ENCODE measurements at regions not wholly inside any gene's neighbourhood (a gene's known extent, or its start where the extent isn't known, plus 50 kb on each side); places are given as distances from the start of the nearest gene placed in this dataset.

GRCh38 chr13:33636955-33637670 is 180.8 kb upstream of the RFC3 start:
- CTCF ChIA-PET, result interaction anchor here (1.2 kb wide), 1 partner anchor 30 kb away, joined by 3 read pairs; no protein-coding TSS in a partner anchor
- 81% methylated on average over 3 of the region's 3 CpGs for WGBS (ENCODE audit: missing lambda C conversion rate)
- no peak for FAIRE-seq
- no peak for TF ChIP-seq HDAC2 (IDR thresholded peaks at IDR 0.05)
- no peak for TF ChIP-seq E2F6 (IDR thresholded peaks at IDR 0.05; ENCODE audit: borderline replicate concordance, low read depth)
- no peak for TF ChIP-seq BHLHE40 (IDR thresholded peaks at IDR 0.05; ENCODE audit: low read depth, low read length)
- TF ChIP-seq PBX3 (IDR thresholded peaks at IDR 0.05), result no peak
- TF ChIP-seq CHD2 (IDR thresholded peaks at IDR 0.05; ENCODE audit: low read length, partially characterized antibody), result no peak
- no peak for TF ChIP-seq HEYL (CRISPR knock-in tag; IDR thresholded peaks at IDR 0.05)
- no peak overlapping the region for H3K4me2 ChIP-seq
- peaks cover 59% of the 10 kb centered on the region for H3K4me1 ChIP-seq
- no peaks in the 10 kb centered on the region for H3K9me3 ChIP-seq
- H3K4me3 ChIP-seq, result no peak overlapping the region
- DNase-seq (ENCODE audit: low read depth in 1 of 2, low spot score in 1 of 2), result no peak
- ATAC-seq, result no peak
- POLR2A ChIA-PET, result no interaction called here
- H3K27ac ChIP-seq, result 0 out of 6 replicates have a peak overlapping the region, but pooled peaks of 1 of the 2 experiments have one; percentile 34

DNA sequence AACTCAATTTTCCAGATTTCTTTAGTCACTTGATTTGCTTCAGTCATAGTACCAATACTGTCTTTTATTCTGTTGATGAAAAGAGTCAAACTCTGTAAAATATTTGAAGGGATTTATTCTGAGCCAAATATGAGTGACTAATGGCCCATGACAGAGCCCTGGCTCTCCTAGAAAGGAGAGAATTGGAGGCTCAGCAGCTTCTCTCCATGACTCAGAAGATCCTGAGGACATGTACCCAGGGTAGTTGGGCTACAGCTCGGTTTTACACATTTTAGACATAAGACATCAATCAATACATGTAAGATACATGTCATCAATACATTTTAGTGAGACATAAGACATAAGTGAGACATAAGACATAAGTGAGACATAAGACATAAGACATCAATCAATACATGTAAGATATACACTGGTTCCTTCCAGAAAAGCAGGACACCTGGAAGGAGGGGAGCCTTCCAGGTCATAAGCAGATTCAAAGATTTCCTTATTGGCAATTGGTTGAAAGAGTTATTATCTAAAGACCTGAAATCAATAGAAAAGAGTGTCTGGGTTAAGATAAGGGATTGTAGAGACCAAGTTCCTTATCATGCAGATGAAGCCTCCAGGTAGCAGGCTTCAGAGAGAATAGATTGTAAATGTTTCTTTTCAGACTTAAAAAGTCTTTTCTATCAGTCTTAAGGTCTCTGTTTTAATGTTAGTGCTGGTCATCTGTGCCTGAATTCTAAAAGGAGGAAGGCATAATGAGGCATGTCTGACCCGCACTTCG is 179.8 kb upstream of the RFC3 start:
- CTCF ChIA-PET, result no interaction called here
- no peak for FAIRE-seq
- H3K4me1 ChIP-seq, result peaks cover 67% of the 10 kb centered on the region

DNA sequence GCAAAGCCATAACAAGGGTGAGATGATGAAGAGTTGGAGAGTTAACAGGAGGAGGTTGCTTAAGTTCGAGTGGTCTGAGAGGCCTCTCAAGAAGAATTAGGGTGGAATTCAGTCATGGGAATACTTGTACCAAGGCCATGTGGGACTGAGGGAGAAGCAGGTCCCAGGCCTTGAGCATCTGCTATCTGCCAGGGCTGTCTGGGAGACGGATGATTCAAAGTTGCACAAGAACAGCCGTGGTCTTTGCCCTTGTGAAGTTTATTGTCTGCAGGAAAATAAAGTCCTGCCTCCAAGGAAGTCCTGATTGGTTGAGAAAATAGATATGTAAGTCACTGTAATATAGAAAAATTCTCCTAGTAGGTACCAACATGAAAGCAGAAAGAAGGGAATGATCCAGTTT is 178.8 kb upstream of the RFC3 start:
- ChIA-PET CTCF (no interaction called here), POLR2A (no interaction called here)
- no peak for TF ChIP-seq SMC3 (IDR thresholded peaks at IDR 0.05)
- no peak for TF ChIP-seq FOSL2 (IDR thresholded peaks at IDR 0.05)
- no peak for TF ChIP-seq FOSL2 (CRISPR knock-in tag; IDR thresholded peaks at IDR 0.05)
- TF ChIP-seq PBX3 (IDR thresholded peaks at IDR 0.05), result no peak
- no peak for TF ChIP-seq RARB (CRISPR knock-in tag; IDR thresholded peaks at IDR 0.05)
- TF ChIP-seq MAFK (IDR thresholded peaks at IDR 0.05; ENCODE audit: partially characterized antibody), result no peak
- TF ChIP-seq HES2 (IDR thresholded peaks at IDR 0.05), result no peak
- no peak for TF ChIP-seq NPAS2 (CRISPR knock-in tag; IDR thresholded peaks at IDR 0.05; ENCODE audit: borderline replicate concordance)
- TF ChIP-seq ZSCAN20 (CRISPR knock-in tag; IDR thresholded peaks at IDR 0.05), result no peak
- TF ChIP-seq NFE2L2 (conservative IDR thresholded peaks at IDR 0.05; ENCODE audit: low read length), result no peak
- H3K4me1 ChIP-seq, result peaks cover 70% of the 10 kb centered on the region
- peak in 1 of 2 experiments; percentile 44 for DNase-seq (ENCODE audit: low read depth in 1 of 2, low spot score in 1 of 2)
- 31% methylated on average over 3 of the region's 3 CpGs for whole genome bisulfite sequencing (ENCODE audit: missing lambda C conversion rate)
- no peak for FAIRE-seq
- peak overlapping the region; percentile 82 to 89; a peak in 5 of 6 replicates for H3K27ac ChIP-seq
- peak overlapping the region; percentile 32; the same call in 2 of the 3 replicates for H3K4me2 ChIP-seq
- no peak overlapping the region for H3K4me3 ChIP-seq
- no peaks in the 10 kb centered on the region for H3K9me3 ChIP-seq
- no peak for ATAC-seq

More for the DNA sequence above, 179.8 kb upstream of the RFC3 start:
- TF ChIP-seq TFCP2L1 (CRISPR knock-in tag; IDR thresholded peaks at IDR 0.05) (no peak), KDM5A (IDR thresholded peaks at IDR 0.05) (no peak), BHLHE40 (IDR thresholded peaks at IDR 0.05; ENCODE audit: low read depth, low read length) (no peak), EP300 (IDR thresholded peaks at IDR 0.05) (no peak), TP53 (CRISPR knock-in tag; IDR thresholded peaks at IDR 0.05) (no peak), RFX5 (IDR thresholded peaks at IDR 0.05) (no peak), HOXA7 (CRISPR knock-in tag; IDR thresholded peaks at IDR 0.05) (no peak), ZFP36 (IDR thresholded peaks at IDR 0.05; ENCODE audit: borderline replicate concordance, partially characterized antibody) (no peak), ZSCAN20 (CRISPR knock-in tag; IDR thresholded peaks at IDR 0.05) (no peak), HEYL (CRISPR knock-in tag; IDR thresholded peaks at IDR 0.05) (no peak), MAX (IDR thresholded peaks at IDR 0.05) (no peak), MAFK (IDR thresholded peaks at IDR 0.05; ENCODE audit: partially characterized antibody) (no peak), EHMT2 (IDR thresholded peaks at IDR 0.05; ENCODE audit: low read depth) (no peak), POLR2AphosphoS2 (conservative IDR thresholded peaks at IDR 0.05; ENCODE audit: low read length) (no peak), HOXB13 (CRISPR knock-in tag; IDR thresholded peaks at IDR 0.05; ENCODE audit: low read depth) (no peak), KDM1A (IDR thresholded peaks at IDR 0.05; ENCODE audit: low read depth) (no peak), EHF (CRISPR knock-in tag; IDR thresholded peaks at IDR 0.05) (no peak)
- TF ChIP-seq, protein P1, sequence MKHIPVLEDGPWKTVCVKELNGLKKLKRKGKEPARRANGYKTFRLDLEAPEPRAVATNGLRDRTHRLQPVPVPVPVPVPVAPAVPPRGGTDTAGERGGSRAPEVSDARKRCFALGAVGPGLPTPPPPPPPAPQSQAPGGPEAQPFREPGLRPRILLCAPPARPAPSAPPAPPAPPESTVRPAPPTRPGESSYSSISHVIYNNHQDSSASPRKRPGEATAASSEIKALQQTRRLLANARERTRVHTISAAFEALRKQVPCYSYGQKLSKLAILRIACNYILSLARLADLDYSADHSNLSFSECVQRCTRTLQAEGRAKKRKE (CRISPR knock-in tag; IDR thresholded peaks at IDR 0.05; ENCODE audit: low read depth), result no peak
- Histone ChIP-seq H3K4me3 (no peak overlapping the region), H3K9me3 (no peaks in the 10 kb centered on the region), H3K27ac (peak overlapping the region; percentile 5 to 15; a peak in 1 of 6 replicates), H3K4me2 (no peak overlapping the region)
- DNase-seq (ENCODE audit: low read depth in 1 of 2, low spot score in 1 of 2), result no peak
- ATAC-seq, result no peak
- POLR2A ChIA-PET, result no interaction called here
- 67% methylated on average over 3 of the region's 3 CpGs for WGBS (ENCODE audit: missing lambda C conversion rate)
